Endothelial cell of umbilical vein (primary cell): ENCODE measurements at regions not wholly inside any gene's neighbourhood (a gene's known extent, or its start where the extent isn't known, plus 50 kb on each side); places are given as distances from the start of the nearest gene placed in this dataset.

ENCODE experiments used
- BruUV-seq: library from RNA; stranded (reverse); fragments of 400-500 nt; replicated peaks from 2 replicates; lab custom pipeline; 2021; lab: Mats Ljungman, UMichigan
- CTCF ChIA-PET: fragments of 300-600, 350-600 bp; sonication (Branson Sonifier 250); formaldehyde crosslinking; loops from one replicate; lab custom pipeline; 2021; ENCODE audit warnings: antibody characterized with exemption, inconsistent platforms; lab: Charles Lee
- POLR2A ChIA-PET: fragments of 300-600, 350-600 bp; sonication (Branson Sonifier 250); formaldehyde crosslinking; loops from one replicate; lab custom pipeline; 2021; ENCODE audit warnings: antibody characterized with exemption, inconsistent platforms; lab: Charles Lee
- DNase-seq: peaks from one replicate; pipeline ENCODE4 v3.0.0-alpha.2; 2011; ENCODE audit warnings: low read depth, low spot score
- FAIRE-seq: peaks from 2 replicates; lab custom pipeline; 2011; peaks lifted over from hg19 to GRCh38; lab: Jason Lieb, UNC
- H2AFZ ChIP-seq: 2 replicates; pipeline ENCODE4 v1.6.0; 2012; ENCODE audit warnings: low read depth, low read length, control low read depth, inconsistent platforms
- H3K27ac ChIP-seq: 2 replicates; pipeline ENCODE4 v1.5.1; 2011; ENCODE audit warnings: low read depth, mild to moderate bottlenecking, control low read depth, low read length, moderate library complexity; ENCODE audit not compliant: insufficient read depth
- H3K27me3 ChIP-seq, 2 experiments: 2 replicates each; pipeline versions ENCODE4 v1.6.0 to v1.6.1; 2011; ENCODE audit warnings: low read length in 2 of 2, mixed read lengths in 1 of 2; ENCODE audit not compliant: control insufficient read depth in 2 of 2, insufficient read depth in 2 of 2
- H3K36me3 ChIP-seq, 2 experiments: 2 replicates in 1 of 2; 3 replicates in 1 of 2; pipeline ENCODE4 v1.5.1; 2011; ENCODE audit warnings: low read length in 2 of 2, mild to moderate bottlenecking in 1 of 2, moderate library complexity in 1 of 2; ENCODE audit not compliant: control insufficient read depth in 2 of 2, insufficient read depth in 2 of 2; ENCODE audit errors: extremely low read depth in 1 of 2
- H3K4me1 ChIP-seq: 3 replicates; pipeline ENCODE4 v1.5.1; 2011; ENCODE audit warnings: mild to moderate bottlenecking, low read length; ENCODE audit not compliant: control insufficient read depth, insufficient read depth; ENCODE audit errors: extremely low read depth
- H3K4me2 ChIP-seq: 2 replicates; pipeline ENCODE4 v1.6.1; 2011; ENCODE audit warnings: low read length, control low read depth, mixed read lengths; ENCODE audit not compliant: insufficient read depth
- H3K4me3 ChIP-seq, 3 experiments: fragments of 200-600 bp in 1 of 3; sonication (generic), shearing (Covaris generic) in 1 of 3; replicated peaks in 1 of 3; 2 replicates each; pipeline ENCODE4 v1.5.1; 2011 to 2016; ENCODE audit warnings: control low read depth in 3 of 3, low read length in 3 of 3, mild to moderate bottlenecking in 2 of 3, inconsistent platforms in 1 of 3, low read depth in 1 of 3, moderate library complexity in 1 of 3; ENCODE audit not compliant: insufficient read depth in 1 of 3
- H3K79me2 ChIP-seq: 2 replicates; pipeline ENCODE4 v1.6.0; 2012; ENCODE audit warnings: low read length, inconsistent platforms; ENCODE audit not compliant: control insufficient read depth, insufficient read depth
- H3K9ac ChIP-seq: replicated peaks from 2 replicates; pipeline ENCODE3; 2011; ENCODE audit warnings: low read length, control low read depth; ENCODE audit not compliant: insufficient read depth; ENCODE audit errors: extremely low read depth
- H3K9me1 ChIP-seq: replicated peaks from 3 replicates; pipeline ENCODE4 v1.6.0; 2011; ENCODE audit warnings: mild to moderate bottlenecking, low read length; ENCODE audit not compliant: control insufficient read depth, insufficient read depth; ENCODE audit errors: extremely low read depth
- H3K9me3 ChIP-seq: replicated peaks from 2 replicates; pipeline ENCODE4 v1.5.1; 2012; ENCODE audit warnings: low read length, inconsistent platforms; ENCODE audit not compliant: control insufficient read depth, insufficient read depth
- H4K20me1 ChIP-seq: replicated peaks from 2 replicates; pipeline ENCODE3; 2011; ENCODE audit warnings: mild to moderate bottlenecking, low read length; ENCODE audit not compliant: control insufficient read depth, insufficient read depth; ENCODE audit errors: extremely low read depth
- EZH2 ChIP-seq: IDR thresholded peaks from 2 replicates; pipeline ENCODE4 v1.6.1; 2012; ENCODE audit warnings: borderline replicate concordance, low read depth, mild to moderate bottlenecking, moderate library complexity, low read length, inconsistent platforms; ENCODE audit not compliant: severe bottlenecking
- FOS ChIP-seq: IDR thresholded peaks from 2 replicates; pipeline ENCODE4 v1.6.1; 2011; ENCODE audit warnings: mild to moderate bottlenecking, low read length, moderate library complexity, borderline replicate concordance; ENCODE audit not compliant: insufficient read depth
- GATA2 ChIP-seq: IDR thresholded peaks from 2 replicates; pipeline ENCODE4 v1.7.0; 2011; ENCODE audit warnings: low read depth, mild to moderate bottlenecking, moderate library complexity, mixed read lengths, low read length; ENCODE audit not compliant: insufficient read length, insufficient read depth
- JUN ChIP-seq: IDR thresholded peaks from 2 replicates; pipeline ENCODE4 v1.6.1; 2011; ENCODE audit warnings: borderline replicate concordance, low read depth; ENCODE audit not compliant: insufficient read length, insufficient read depth
- MYC ChIP-seq: IDR thresholded peaks from one replicate; pipeline ENCODE4 v1.6.1; 2011; ENCODE audit warnings: mild to moderate bottlenecking, low read depth, low read length
- POLR2A ChIP-seq: IDR thresholded peaks from 2 replicates; pipeline ENCODE4 v1.6.1; 2012; ENCODE audit warnings: low read depth, mild to moderate bottlenecking, control low read depth, low read length
- POLR2AphosphoS5 ChIP-seq: IDR thresholded peaks from 2 replicates; pipeline ENCODE4 v1.6.1; 2012; ENCODE audit warnings: low read depth, mild to moderate bottlenecking, control low read depth, low read length, moderate library complexity; ENCODE audit not compliant: insufficient read depth
- dilution Hi-C: fragments of 300-500 bp; cut with MboI; formaldehyde crosslinking; loops from one replicate; pipeline ENCODE4 v1.15.0; 2019; ENCODE audit warnings: low sequenced_read_pairs; ENCODE audit not compliant: extremely low pct_ligation_motif_present
- intact Hi-C: fragments of 100-400 bp; cut with micrococcal nuclease; formaldehyde crosslinking; loops from one replicate; pipeline ENCODE4 v1.10.0; 2022
- TF ChIP-seq, protein P1 (sequence below): IDR thresholded peaks from 2 replicates; pipeline ENCODE4 v1.6.1; 2011; ENCODE audit not compliant: insufficient read depth, insufficient read length
- TF ChIP-seq, protein P2 (sequence below), 2 donors: IDR thresholded peaks; 1 replicate in 1 of 2; 2 replicates in 1 of 2; pipeline ENCODE4 v1.5.1; 2011; ENCODE audit warnings: low read length in 2 of 2, mild to moderate bottlenecking in 2 of 2, moderate library complexity in 2 of 2, control low read depth in 1 of 2, inconsistent platforms in 1 of 2, low read depth in 1 of 2; ENCODE audit not compliant: insufficient read depth in 1 of 2; ENCODE audit errors: extremely low read depth in 1 of 2

GRCh38 chr13:105282406-105283285 is 1252.8 kb downstream of the EFNB2 start:
- Histone ChIP-seq H2AFZ (no peak overlapping the region), H3K4me3 (no peak overlapping the region), H3K4me2 (no peak overlapping the region), H4K20me1 (no peaks in the 10 kb centered on the region), H3K9me1 (no peaks in the 10 kb centered on the region), H3K9ac (no peak overlapping the region), H3K9me3 (no peaks in the 10 kb centered on the region), H3K27me3 (no peaks in the 10 kb centered on the region), H3K4me1 (no peaks in the 10 kb centered on the region), H3K36me3 (no peaks in the 10 kb centered on the region), H3K27ac (no peak overlapping the region), H3K79me2 (no peaks in the 10 kb centered on the region)
- no TSS peak for BruUV-seq
- DNase-seq: no peak
- no peak for FAIRE-seq
- POLR2A ChIA-PET: no interaction called here
- CTCF ChIA-PET: no interaction called here
- intact Hi-C loops (no loop called here), dilution Hi-C loops (no loop called here)
- TF ChIP-seq, protein P1, sequence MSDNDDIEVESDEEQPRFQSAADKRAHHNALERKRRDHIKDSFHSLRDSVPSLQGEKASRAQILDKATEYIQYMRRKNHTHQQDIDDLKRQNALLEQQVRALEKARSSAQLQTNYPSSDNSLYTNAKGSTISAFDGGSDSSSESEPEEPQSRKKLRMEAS: no peak
- no peak for TF ChIP-seq POLR2A
- TF ChIP-seq POLR2AphosphoS5: no peak
- no peak for TF ChIP-seq JUN
- no peak for TF ChIP-seq EZH2
- TF ChIP-seq FOS: no peak
- no peak for TF ChIP-seq GATA2
- TF ChIP-seq MYC: no peak
- TF ChIP-seq, protein P2, sequence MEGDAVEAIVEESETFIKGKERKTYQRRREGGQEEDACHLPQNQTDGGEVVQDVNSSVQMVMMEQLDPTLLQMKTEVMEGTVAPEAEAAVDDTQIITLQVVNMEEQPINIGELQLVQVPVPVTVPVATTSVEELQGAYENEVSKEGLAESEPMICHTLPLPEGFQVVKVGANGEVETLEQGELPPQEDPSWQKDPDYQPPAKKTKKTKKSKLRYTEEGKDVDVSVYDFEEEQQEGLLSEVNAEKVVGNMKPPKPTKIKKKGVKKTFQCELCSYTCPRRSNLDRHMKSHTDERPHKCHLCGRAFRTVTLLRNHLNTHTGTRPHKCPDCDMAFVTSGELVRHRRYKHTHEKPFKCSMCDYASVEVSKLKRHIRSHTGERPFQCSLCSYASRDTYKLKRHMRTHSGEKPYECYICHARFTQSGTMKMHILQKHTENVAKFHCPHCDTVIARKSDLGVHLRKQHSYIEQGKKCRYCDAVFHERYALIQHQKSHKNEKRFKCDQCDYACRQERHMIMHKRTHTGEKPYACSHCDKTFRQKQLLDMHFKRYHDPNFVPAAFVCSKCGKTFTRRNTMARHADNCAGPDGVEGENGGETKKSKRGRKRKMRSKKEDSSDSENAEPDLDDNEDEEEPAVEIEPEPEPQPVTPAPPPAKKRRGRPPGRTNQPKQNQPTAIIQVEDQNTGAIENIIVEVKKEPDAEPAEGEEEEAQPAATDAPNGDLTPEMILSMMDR (IDR thresholded peaks at IDR 0.05; ENCODE audit: extremely low read depth in 1 of 2, insufficient read depth in 1 of 2, low read depth in 1 of 2, low read length in 2 of 2): no peak
